ENCODE measurements at regions not wholly inside any gene's neighbourhood (a gene's known extent, or its start where the extent isn't known, plus 50 kb on each side); places are given as distances from the start of the nearest gene placed in this dataset.

GRCh38 chr18:28771849-28772248, 594.9 kb upstream of the CDH2 start:
- TF ChIP-seq CTCF (IDR thresholded peaks at IDR 0.05) (no peak), POLR2AphosphoS5 (IDR thresholded peaks at IDR 0.05) (no peak)
